OCI-LY1 (cell line): ENCODE measurements at regions not wholly inside any gene's neighbourhood (a gene's known extent, or its start where the extent isn't known, plus 50 kb on each side); places are given as distances from the start of the nearest gene placed in this dataset.

Experiments used
- EZH2 ChIP-seq: fragments of 200-600 bp; sonication (generic), shearing (Covaris generic); IDR thresholded peaks from 2 replicates; pipeline ENCODE4 v1.8.0; 2017; ENCODE audit warnings: borderline replicate concordance, mixed run types, mild to moderate bottlenecking, antibody characterized with exemption, low read length, moderate library complexity, mixed read lengths
- TF ChIP-seq, protein P1 (sequence below): fragments of 200-600 bp; sonication (generic), shearing (Covaris generic); IDR thresholded peaks from 2 replicates; pipeline ENCODE4 v1.5.1; 2017; ENCODE audit warnings: mild to moderate bottlenecking, antibody characterized with exemption, low read length, moderate library complexity, mixed read lengths

GRCh38 chr4:166432125-166432524, 559.1 kb downstream of the TLL1 start:
- TF ChIP-seq, protein P1, sequence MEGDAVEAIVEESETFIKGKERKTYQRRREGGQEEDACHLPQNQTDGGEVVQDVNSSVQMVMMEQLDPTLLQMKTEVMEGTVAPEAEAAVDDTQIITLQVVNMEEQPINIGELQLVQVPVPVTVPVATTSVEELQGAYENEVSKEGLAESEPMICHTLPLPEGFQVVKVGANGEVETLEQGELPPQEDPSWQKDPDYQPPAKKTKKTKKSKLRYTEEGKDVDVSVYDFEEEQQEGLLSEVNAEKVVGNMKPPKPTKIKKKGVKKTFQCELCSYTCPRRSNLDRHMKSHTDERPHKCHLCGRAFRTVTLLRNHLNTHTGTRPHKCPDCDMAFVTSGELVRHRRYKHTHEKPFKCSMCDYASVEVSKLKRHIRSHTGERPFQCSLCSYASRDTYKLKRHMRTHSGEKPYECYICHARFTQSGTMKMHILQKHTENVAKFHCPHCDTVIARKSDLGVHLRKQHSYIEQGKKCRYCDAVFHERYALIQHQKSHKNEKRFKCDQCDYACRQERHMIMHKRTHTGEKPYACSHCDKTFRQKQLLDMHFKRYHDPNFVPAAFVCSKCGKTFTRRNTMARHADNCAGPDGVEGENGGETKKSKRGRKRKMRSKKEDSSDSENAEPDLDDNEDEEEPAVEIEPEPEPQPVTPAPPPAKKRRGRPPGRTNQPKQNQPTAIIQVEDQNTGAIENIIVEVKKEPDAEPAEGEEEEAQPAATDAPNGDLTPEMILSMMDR: no peak
- TF ChIP-seq EZH2: no peak
